ENCODE measurements at regions not wholly inside any gene's neighbourhood (a gene's known extent, or its start where the extent isn't known, plus 50 kb on each side); places are given as distances from the start of the nearest gene placed in this dataset.
A peak's percentile ranks its signal among the peaks of the same experiment; 100 is the strongest.
"Not testable (repeated sequence)": the region's sequence is repeated elsewhere in the genome, so short reads cannot be mapped to it uniquely, and the experiment has no call there.

DNA sequence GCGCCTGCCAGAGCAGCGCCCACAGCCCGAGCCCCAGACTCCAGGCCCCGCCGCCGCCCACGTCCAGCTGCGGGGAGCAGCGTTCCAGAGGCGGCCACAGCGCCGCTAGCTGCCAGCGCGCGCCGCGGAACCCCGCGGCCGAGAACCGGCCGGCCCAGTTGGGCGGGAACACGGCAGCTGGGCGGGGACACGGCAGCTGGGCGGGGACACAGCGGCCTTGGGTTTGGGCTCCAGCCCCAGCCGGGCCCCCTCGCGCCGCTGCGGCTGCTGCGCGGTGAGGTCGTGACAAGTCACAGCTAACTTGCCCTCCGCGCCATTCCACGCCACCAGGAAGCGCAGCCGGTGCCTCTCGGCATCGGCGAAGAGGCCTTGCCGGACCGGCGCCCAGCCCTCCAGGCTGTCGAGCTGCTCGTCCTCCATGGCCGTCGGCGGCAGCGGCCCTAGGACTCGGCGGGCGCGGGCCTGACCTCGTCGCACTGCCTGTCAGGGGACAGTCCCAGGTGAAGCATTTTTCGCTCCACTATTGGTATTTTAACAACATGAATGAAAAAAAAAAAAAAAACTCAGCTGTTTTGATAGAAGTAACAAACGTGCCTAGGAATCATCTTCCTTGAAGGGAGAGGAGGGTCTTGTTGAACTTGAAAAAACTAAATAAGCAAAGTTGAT lies 56.6 kb upstream of the GOLGA8N start:
- peak; percentile 42 for DNase-seq

DNA sequence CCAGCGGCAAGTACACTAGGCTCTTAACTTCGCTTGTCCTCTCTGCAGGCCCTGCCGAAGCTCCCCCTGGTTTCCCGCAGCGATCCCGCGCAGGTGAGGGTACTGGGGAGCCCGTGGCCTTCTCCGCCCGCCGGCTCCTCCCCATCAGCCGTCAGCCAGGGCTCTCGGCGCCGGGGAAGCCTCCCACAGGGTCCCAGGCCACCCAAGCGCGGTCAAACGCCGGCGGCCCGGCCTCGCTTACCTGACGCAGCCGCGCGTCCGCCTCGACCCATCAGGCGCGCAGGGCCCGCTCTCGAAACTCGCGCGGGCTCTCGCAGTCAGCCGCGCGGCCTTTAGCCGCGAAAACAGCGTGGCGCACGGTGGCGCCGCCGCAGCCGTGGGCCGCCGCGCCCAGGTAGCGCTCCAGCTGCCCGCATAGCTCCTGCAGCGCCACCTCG lies 57.2 kb upstream of the GOLGA8N start:
- DNase-seq, result not testable (repeated sequence)

DNA sequence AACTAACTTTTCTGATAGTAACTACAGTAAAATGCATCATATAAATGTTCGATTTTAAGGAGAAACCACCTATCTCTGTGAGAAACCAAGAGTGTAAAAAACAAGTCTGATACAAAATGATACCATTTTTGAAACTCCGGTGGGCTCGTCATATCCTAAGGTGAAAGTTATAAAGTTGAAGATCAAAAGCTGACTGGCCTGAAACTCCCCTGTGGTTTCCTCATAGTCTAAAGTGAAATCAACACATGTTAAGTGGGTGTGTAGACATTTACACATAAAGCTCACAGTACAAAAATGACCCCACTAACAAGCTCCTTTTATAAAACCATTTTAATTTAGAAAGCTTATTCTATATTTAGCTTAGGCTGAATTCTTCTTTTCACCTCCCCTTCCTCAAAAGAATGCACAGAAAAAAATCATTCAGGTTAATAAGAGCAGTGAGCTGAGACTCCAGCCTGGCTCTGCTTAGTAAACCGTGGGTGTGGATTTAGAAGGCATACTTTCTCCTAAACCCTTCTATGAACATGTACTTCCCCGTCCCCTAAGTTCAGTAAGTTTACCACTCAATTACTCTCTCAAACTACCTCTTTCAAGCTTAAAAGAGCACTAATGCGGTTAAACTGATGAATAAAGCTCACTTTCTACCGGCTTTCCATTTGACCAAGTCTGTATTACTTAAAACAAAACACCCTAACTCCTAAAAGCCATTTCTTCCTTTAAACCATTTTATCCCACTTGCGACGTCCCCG lies 57.9 kb upstream of the GOLGA8N start:
- DNase-seq, result not testable (repeated sequence)

DNA sequence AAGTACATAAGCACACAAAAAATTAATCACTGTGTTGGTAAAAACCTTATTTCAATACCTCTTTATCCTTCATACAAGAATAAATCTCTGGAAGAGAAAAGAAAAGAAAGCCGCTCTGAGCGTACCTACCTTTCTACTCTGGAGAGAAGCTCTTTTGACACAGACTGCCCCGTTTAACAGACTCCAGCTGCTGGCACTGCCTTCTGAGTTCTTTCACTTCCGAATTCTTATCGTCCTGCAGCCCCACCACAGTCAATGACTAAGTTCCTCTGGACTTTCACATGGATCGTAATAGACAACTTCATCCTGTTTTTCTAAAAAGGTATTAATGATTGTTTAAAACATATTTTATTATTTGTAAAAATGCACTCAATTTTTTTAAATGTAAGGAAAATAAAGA lies 67.5 kb upstream of the GOLGA8O start:
- not testable (repeated sequence) for DNase-seq

DNA sequence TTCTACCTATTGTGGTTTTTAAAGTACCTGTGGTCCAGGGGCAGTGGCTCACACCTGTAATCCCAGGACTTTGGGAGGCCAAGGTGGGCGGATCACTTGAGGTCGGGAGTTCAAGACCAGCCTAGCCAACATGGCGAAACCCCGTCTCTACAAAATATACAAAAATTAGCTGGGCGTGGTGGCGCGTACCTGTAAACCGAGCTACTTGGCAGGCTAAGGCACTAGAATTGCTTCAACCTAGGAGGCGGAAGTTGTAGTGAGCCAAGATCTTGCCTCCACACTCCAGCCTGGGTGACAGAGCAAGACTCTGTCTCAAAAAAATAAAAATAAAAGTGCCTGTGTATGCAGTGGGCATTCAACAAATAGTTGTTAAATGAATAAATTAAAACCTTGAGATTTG lies 67.0 kb upstream of the GOLGA8O start:
- DNase-seq, result not testable (repeated sequence)

DNA sequence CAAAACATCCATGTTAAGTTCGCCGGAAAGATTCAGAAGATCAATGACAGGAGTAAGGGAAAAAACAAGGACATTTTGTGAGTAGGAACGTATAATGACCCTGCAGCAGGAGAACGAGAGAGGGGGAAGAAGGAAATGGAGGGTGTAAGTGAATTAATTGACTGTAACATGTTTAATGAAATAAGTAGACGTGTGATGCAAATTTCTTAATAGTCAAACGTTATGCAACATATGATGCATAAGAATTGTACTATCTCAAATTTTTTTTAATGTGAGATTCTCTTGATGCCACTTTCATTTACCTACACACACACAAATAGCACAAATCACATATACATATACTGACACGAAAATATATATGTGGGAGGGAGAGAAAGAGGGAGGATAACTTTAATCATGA lies 63.5 kb upstream of the GOLGA8O start:
- not testable (repeated sequence) for DNase-seq

DNA sequence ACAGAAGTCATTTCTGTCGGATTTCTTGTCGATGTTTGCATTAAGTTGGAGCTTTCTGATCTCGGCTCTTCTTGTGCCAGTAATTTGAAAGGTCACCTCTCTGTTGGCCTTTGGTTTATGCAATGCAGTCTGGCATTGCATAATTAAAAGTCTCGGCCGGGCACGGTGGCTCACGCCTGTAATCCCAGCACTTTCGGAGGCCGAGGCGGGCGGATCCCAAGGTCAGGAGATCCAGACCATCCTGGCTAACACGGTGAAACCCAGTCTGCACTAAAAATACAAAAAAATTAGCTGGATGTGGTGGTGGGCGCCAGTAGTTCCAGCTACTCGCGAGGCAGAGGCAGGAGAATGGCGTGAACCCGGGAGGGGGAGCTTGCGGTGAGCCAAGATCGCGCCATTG lies 62.6 kb upstream of the GOLGA8O start:
- DNase-seq, result not testable (repeated sequence)

DNA sequence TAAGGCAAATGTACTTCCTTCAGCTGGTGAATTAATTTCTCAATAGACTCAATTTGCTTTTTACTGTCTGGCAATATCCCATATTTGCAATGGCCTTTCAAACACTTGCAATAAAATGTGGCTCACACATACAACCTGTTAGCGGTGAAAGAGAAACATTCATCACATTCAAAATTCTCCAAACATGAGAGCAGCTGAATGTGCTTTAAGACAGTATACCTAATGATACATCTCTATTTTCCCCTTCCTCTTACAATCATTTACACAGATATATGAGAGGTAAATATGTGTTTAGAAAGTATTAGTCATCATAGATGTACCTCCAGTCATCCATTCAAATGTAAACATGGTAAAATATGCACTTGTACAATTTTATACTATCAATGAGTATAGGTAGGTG lies 61.5 kb upstream of the GOLGA8O start:
- not testable (repeated sequence) for DNase-seq

DNA sequence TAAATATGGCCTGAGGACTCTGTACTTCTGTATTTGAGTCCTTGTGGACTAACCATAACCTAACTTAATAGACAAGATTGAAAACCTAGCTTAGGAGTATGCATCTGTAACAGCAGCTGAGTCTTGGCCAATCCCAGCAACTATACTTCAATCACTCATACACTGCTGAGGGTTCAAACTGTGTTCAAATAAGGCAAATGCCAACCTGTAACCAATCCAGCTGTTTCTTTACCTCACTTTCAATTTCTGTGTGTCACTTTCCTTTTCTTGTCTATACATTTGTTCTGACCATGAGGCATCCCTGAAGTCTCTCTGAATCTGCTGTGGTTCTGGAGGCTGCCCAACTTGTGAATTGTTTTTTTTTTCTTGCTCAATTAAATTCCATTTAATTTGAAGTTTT lies 57.9 kb upstream of the GOLGA8O start:
- DNase-seq, result not testable (repeated sequence)

DNA sequence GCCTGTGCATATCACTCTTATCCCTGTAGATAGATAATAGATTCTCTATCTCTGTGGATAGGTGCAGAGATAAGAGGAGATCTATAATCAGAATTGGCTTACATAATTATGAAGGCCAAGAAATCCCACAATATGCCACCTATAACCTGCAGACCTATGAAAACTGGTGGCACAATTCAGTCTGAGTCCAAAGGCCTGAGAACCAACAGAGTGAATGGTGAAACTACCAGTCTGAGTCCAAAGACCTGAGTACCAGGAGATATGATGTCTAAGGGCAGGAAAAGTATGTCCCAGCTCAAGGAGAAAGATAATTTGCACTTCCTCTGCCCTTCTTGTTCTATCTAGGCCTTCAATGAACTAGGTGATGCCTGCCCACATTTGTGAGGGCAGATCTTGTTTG lies 54.6 kb upstream of the GOLGA8O start:
- DNase-seq, result not testable (repeated sequence)

DNA sequence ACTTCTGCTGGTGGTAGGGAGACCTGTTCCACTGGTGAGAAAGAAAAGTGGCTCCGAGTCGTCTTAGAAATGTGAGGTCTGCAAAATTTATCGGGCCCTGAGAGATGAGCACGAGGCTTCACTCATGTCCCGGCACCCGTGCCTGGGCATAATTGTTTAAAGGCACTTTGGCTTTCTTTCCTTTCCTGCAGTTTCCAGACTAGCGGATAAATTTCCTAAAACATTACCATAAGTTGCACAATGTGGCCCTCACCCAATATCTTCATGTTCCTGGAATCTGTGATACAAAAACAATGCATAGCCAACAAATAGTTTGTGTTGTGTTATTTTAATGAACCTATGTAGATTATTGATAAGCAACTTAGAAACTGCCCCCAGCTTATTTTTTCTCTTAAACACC lies 52.6 kb upstream of the GOLGA8O start:
- not testable (repeated sequence) for DNase-seq

DNA sequence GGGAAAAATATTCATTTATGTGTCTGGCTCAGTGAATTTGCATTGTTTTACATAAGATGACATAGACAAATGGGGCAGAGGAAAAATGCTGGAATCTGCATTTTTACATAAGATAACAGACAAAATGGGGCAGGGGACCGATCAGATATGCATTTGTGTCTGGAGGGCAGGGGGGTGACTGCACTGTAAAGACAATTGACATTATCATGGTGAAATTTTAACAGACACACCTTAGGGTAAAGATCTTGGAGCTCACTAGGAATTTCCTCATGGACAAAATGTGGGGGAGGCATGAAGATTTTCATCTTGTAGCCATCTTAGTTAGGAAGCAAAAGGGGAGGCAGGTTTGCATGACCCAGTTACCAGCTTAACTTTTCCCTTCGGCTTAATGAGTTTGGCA lies 51.4 kb upstream of the GOLGA8O start:
- not testable (repeated sequence) for DNase-seq

DNA sequence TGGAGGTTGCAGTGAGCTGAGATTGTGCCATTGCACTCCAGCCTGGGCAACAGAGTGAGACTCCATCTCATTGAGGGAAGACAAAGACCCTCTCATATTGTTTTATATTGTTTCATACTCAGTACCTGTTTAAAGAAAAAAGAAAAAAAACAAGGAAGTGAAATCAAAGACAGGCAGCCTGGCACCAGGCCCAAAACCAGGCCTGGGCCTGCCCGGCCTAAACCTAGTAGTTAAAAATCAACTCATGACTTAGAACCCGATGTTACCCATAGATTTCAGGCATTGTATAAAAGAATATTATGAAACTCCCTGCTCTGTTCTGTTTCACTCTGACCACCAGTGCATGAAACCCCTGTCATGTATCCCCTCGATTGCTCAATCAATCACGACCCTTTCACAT lies 50.2 kb upstream of the GOLGA8O start:
- DNase-seq, result not testable (repeated sequence)

All from CD4-positive, alpha-beta T cell treated with Interleukin-21 for 1 hour (primary cell).